H1 (cell line): ENCODE measurements at regions not wholly inside any gene's neighbourhood (a gene's known extent, or its start where the extent isn't known, plus 50 kb on each side); places are given as distances from the start of the nearest gene placed in this dataset.

Experiments
- CTCF ChIA-PET: fragments of 300-600 bp; sonication (Branson Sonifier 250); formaldehyde crosslinking; loops from one replicate; lab custom pipeline; 2021; ENCODE audit not compliant: partially characterized antibody; lab: Charles Lee
- POLR2A ChIA-PET: fragments of 300-600 bp; sonication (Branson Sonifier 250); formaldehyde crosslinking; loops from one replicate; lab custom pipeline; 2021; ENCODE audit warnings: inconsistent platforms; ENCODE audit not compliant: partially characterized antibody; lab: Charles Lee
- DNase-seq, 2 experiments: peaks; one replicate each; pipeline versions ENCODE4 v3.0.0 to v3.0.0-alpha.2; 2010 to 2022; ENCODE audit warnings: low spot score in 2 of 2, low read depth in 1 of 2, mixed read lengths in 1 of 2
- FAIRE-seq: peaks from 2 replicates; lab custom pipeline; 2011; peaks lifted over from hg19 to GRCh38; lab: Jason Lieb, UNC
- H2AFZ ChIP-seq: 2 replicates; pipeline ENCODE4 v1.8.1; 2012; ENCODE audit warnings: low read length, inconsistent platforms
- H2AK5ac ChIP-seq: 2 replicates; pipeline ENCODE4 v1.6.1; 2013; ENCODE audit warnings: low read depth, low read length
- H2BK120ac ChIP-seq: replicated peaks from 2 replicates; pipeline ENCODE3; 2013; ENCODE audit warnings: low read depth, low read length, inconsistent platforms
- H2BK12ac ChIP-seq: 2 replicates; pipeline ENCODE4 v1.6.1; 2013; ENCODE audit warnings: low read depth, low read length
- H2BK15ac ChIP-seq: 2 replicates; pipeline ENCODE4 v1.6.1; 2013; ENCODE audit warnings: low read length
- H2BK20ac ChIP-seq: 2 replicates; pipeline ENCODE4 v1.6.1; 2013; ENCODE audit warnings: low read length
- H2BK5ac ChIP-seq: 2 replicates; pipeline ENCODE4 v1.6.1; 2013; ENCODE audit warnings: low read depth, low read length
- H3K14ac ChIP-seq: 2 replicates; pipeline ENCODE4 v1.6.1; 2013; ENCODE audit warnings: inconsistent platforms; ENCODE audit not compliant: insufficient read length
- H3K18ac ChIP-seq: 2 replicates; pipeline ENCODE4 v1.6.1; 2013; ENCODE audit warnings: low read length; ENCODE audit errors: extremely low read depth
- H3K23ac ChIP-seq: 2 replicates; pipeline ENCODE4 v1.6.1; 2013; ENCODE audit warnings: inconsistent platforms; ENCODE audit not compliant: insufficient read length
- H3K23me2 ChIP-seq: 2 replicates; pipeline ENCODE4 v1.6.1; 2013; ENCODE audit warnings: low read depth, low read length
- H3K27ac ChIP-seq: 2 replicates; pipeline ENCODE4 v1.6.1; 2011; ENCODE audit warnings: low read depth, low read length, inconsistent platforms
- H3K27me3 ChIP-seq, 4 experiments: replicated peaks in 1 of 4; 1 replicate in 1 of 4; 2 replicates in 3 of 4; pipeline versions ENCODE4 v1.6.1 to v1.8.1; 2011 to 2013; ENCODE audit warnings: low read length in 3 of 4, mild to moderate bottlenecking in 3 of 4, inconsistent platforms in 2 of 4, mixed read lengths in 2 of 4, moderate library complexity in 1 of 4; ENCODE audit not compliant: control insufficient read depth in 3 of 4, insufficient read depth in 3 of 4; ENCODE audit errors: extremely low read depth in 1 of 4
- H3K36me3 ChIP-seq, 4 experiments: 2 replicates each; pipeline versions ENCODE4 v1.6.1 to v1.8.1; 2011 to 2013; ENCODE audit warnings: mild to moderate bottlenecking in 4 of 4, low read length in 3 of 4, moderate library complexity in 2 of 4, control low read depth in 1 of 4, inconsistent platforms in 1 of 4; ENCODE audit not compliant: insufficient read depth in 4 of 4, control insufficient read depth in 2 of 4
- H3K4ac ChIP-seq: replicated peaks from 2 replicates; pipeline ENCODE3; 2013; ENCODE audit warnings: low read length, low read depth, mixed read lengths, inconsistent platforms; ENCODE audit not compliant: insufficient read length
- H3K4me1 ChIP-seq, 4 experiments: replicated peaks in 1 of 4; 1 replicate in 1 of 4; 2 replicates in 3 of 4; pipeline versions ENCODE4 v1.6.1 to v1.8.1; 2011 to 2013; ENCODE audit warnings: low read length in 3 of 4, inconsistent platforms in 2 of 4, mixed read lengths in 1 of 4; ENCODE audit not compliant: insufficient read depth in 4 of 4, control insufficient read depth in 3 of 4
- H3K4me2 ChIP-seq, 2 experiments: 2 replicates each; pipeline versions ENCODE4 v1.6.1 to v1.8.1; 2011 to 2013; ENCODE audit warnings: low read depth in 2 of 2, low read length in 2 of 2, control low read depth in 1 of 2, inconsistent platforms in 1 of 2, mild to moderate bottlenecking in 1 of 2; ENCODE audit not compliant: insufficient read depth in 1 of 2
- H3K4me3 ChIP-seq, 4 experiments: fragments of 200-600, 300-600 bp in 1 of 4; sonication (generic), shearing (Covaris generic), sonication (Bioruptor Twin) in 1 of 4; 2 replicates each; pipeline versions ENCODE4 v1.5.1 to v1.8.1; 2011 to 2016; ENCODE audit warnings: low read length in 4 of 4, low read depth in 3 of 4, control low read depth in 2 of 4, inconsistent platforms in 2 of 4, mild to moderate bottlenecking in 2 of 4, mixed read lengths in 1 of 4, moderate library complexity in 1 of 4; ENCODE audit not compliant: insufficient read depth in 2 of 4; ENCODE audit errors: extremely low read depth in 1 of 4
- H3K56ac ChIP-seq: replicated peaks from 2 replicates; pipeline ENCODE3; 2013; ENCODE audit warnings: low read depth, mild to moderate bottlenecking, mixed read lengths, low read length, inconsistent platforms; ENCODE audit not compliant: insufficient read length
- H3K79me1 ChIP-seq: 2 replicates; pipeline ENCODE4 v1.6.1; 2013; ENCODE audit warnings: low read depth, low read length, control low read depth
- H3K79me2 ChIP-seq, 2 experiments: 2 replicates each; pipeline versions ENCODE4 v1.6.1 to v1.8.1; 2012 to 2013; ENCODE audit warnings: low read length in 2 of 2, mild to moderate bottlenecking in 2 of 2, inconsistent platforms in 1 of 2; ENCODE audit not compliant: insufficient read depth in 2 of 2, control insufficient read depth in 1 of 2
- H3K9ac ChIP-seq, 4 experiments: replicated peaks in 1 of 4; 1 replicate in 1 of 4; 2 replicates in 3 of 4; pipeline versions ENCODE4 v1.6.1 to v1.8.1; 2011 to 2013; ENCODE audit warnings: low read depth in 3 of 4, low read length in 3 of 4, control low read depth in 2 of 4, mild to moderate bottlenecking in 2 of 4, moderate library complexity in 2 of 4, inconsistent platforms in 1 of 4; ENCODE audit errors: extremely low read depth in 1 of 4
- H3K9me3 ChIP-seq, 2 experiments: 2 replicates each; pipeline versions ENCODE4 v1.6.1 to v1.8.1; 2012 to 2013; ENCODE audit warnings: mild to moderate bottlenecking in 2 of 2, moderate library complexity in 2 of 2, control low read depth in 1 of 2, inconsistent platforms in 1 of 2, low read depth in 1 of 2, low read length in 1 of 2, mixed read lengths in 1 of 2; ENCODE audit not compliant: insufficient read depth in 2 of 2
- H4K20me1 ChIP-seq, 2 experiments: replicated peaks in 1 of 2; 2 replicates each; pipeline versions ENCODE3 to v1.8.1; 2011 to 2013; ENCODE audit warnings: inconsistent platforms in 2 of 2, low read length in 2 of 2, mild to moderate bottlenecking in 1 of 2; ENCODE audit not compliant: insufficient read depth in 2 of 2, control insufficient read depth in 1 of 2
- H4K5ac ChIP-seq: 2 replicates; pipeline ENCODE4 v1.6.1; 2013; ENCODE audit warnings: low read length, low read depth, mixed read lengths, inconsistent platforms; ENCODE audit not compliant: insufficient read length
- H4K8ac ChIP-seq: 2 replicates; pipeline ENCODE4 v1.8.0; 2013; ENCODE audit warnings: mild to moderate bottlenecking, moderate library complexity, low read length, inconsistent platforms; ENCODE audit not compliant: insufficient read depth; ENCODE audit errors: extremely low read depth
- H4K91ac ChIP-seq: replicated peaks from 2 replicates; pipeline ENCODE3; 2013; ENCODE audit warnings: low read length, mixed read lengths, inconsistent platforms; ENCODE audit not compliant: insufficient read length
- BACH1 ChIP-seq: IDR thresholded peaks from 2 replicates; pipeline ENCODE4 v1.6.1; 2012; ENCODE audit warnings: low read length, improper control_type of control experiment
- RFX5 ChIP-seq: IDR thresholded peaks from 2 replicates; pipeline ENCODE4 v1.6.1; 2011; ENCODE audit warnings: low read depth, low read length, improper control_type of control experiment, borderline replicate concordance
- SP1 ChIP-seq: IDR thresholded peaks from 2 replicates; pipeline ENCODE4 v1.6.1; 2011; ENCODE audit warnings: low read depth, low read length
- SP4 ChIP-seq: IDR thresholded peaks from 2 replicates; pipeline ENCODE4 v1.6.1; 2012; ENCODE audit warnings: low read length, inconsistent platforms
- TAF7 ChIP-seq: optimal IDR thresholded peaks from 2 replicates; pipeline ENCODE3; 2011; ENCODE audit warnings: low read depth, mild to moderate bottlenecking, inconsistent platforms, low read length, moderate library complexity, borderline replicate concordance
- TCF12 ChIP-seq: IDR thresholded peaks from 2 replicates; pipeline ENCODE4 v1.6.1; 2011; ENCODE audit warnings: low read depth, mild to moderate bottlenecking, low read length
- WGBS, 2 experiments: shearing (Covaris generic) in 1 of 2; methylation state at CpG; one replicate each; pipeline versions ENCODE4 v1.1.6 to v1.1.7; 2013 to 2015; ENCODE audit warnings: low lambda C conversion rate in 2 of 2, mixed read lengths in 2 of 2, inconsistent platforms in 1 of 2, low coverage in 1 of 2, missing lambda C conversion rate in 1 of 2; ENCODE audit not compliant: insufficient replicate concordance in 2 of 2, insufficient coverage in 1 of 2, insufficient read length in 1 of 2; ENCODE audit errors: extremely low coverage in 1 of 2, missing lambda C conversion rate in 1 of 2; 5-methylcytosine and 5-hydroxymethylcytosine counted together

GRCh38 chr5:120375248-120375647, 88.9 kb upstream of the PRR16 start:
- WGBS, 2 experiments = 75% methylated on average over 1 of the region's 1 CpG; no CpG with 5 or more reads in 1 of the 2 experiments

More at GRCh38 chr5:120375248-120375647, 88.9 kb upstream of the PRR16 start:
- no peak overlapping the region for H2BK120ac ChIP-seq
- no peak overlapping the region for H2AFZ ChIP-seq
- no peak for DNase-seq
- no peak overlapping the region for H3K56ac ChIP-seq
- TF ChIP-seq SP1 (no peak), TCF12 (no peak), RFX5 (no peak), SP4 (no peak), TAF7 (no peak), BACH1 (no peak)
- H3K27ac ChIP-seq = no peak overlapping the region
- H3K4ac ChIP-seq = no peak overlapping the region
- no peak overlapping the region for H3K23ac ChIP-seq
- ChIA-PET POLR2A (no interaction called here), CTCF (interaction anchor here (0.6 kb wide), 1 partner anchor 595 kb away, joined by 3 read pairs; no protein-coding TSS in a partner anchor)
- H3K9me3 ChIP-seq = peaks cover 10 to 11% of the 10 kb centered on the region in 2 experiments; a peak in 3 of 4 replicates
- no peaks in the 10 kb centered on the region for H3K23me2 ChIP-seq
- no peaks in the 10 kb centered on the region for H3K79me2 ChIP-seq
- no peaks in the 10 kb centered on the region for H3K4me1 ChIP-seq
- H2AK5ac ChIP-seq = no peak overlapping the region
- H3K36me3 ChIP-seq = no peaks in the 10 kb centered on the region; a peak in 1 of 8 replicates
- H2BK12ac ChIP-seq = no peak overlapping the region
- H3K9ac ChIP-seq = no peak overlapping the region
- no peak overlapping the region for H4K5ac ChIP-seq
- H2BK20ac ChIP-seq = no peak overlapping the region
- H3K4me3 ChIP-seq = no peak overlapping the region
- H2BK15ac ChIP-seq = no peak overlapping the region
- H3K14ac ChIP-seq = no peak overlapping the region
- FAIRE-seq = no peak
- no peak overlapping the region for H4K91ac ChIP-seq
- no peak overlapping the region for H2BK5ac ChIP-seq
- H3K79me1 ChIP-seq = no peaks in the 10 kb centered on the region
- no peak overlapping the region for H3K18ac ChIP-seq
- H4K8ac ChIP-seq = no peak overlapping the region
- H3K4me2 ChIP-seq = no peak overlapping the region
- H3K27me3 ChIP-seq = no peaks in the 10 kb centered on the region
- no peaks in the 10 kb centered on the region for H4K20me1 ChIP-seq
